Fibroblast of skin of left quadriceps (primary cell): ENCODE measurements at regions not wholly inside any gene's neighbourhood (a gene's known extent, or its start where the extent isn't known, plus 50 kb on each side); places are given as distances from the start of the nearest gene placed in this dataset.
A peak's percentile ranks its signal among the peaks of the same experiment; 100 is the strongest.

Experiments used
- DNase-seq, 2 experiments: peaks; one replicate each; pipeline ENCODE4 v3.0.0-alpha.2; 2013; ENCODE audit warnings: low read depth in 2 of 2

DNA sequence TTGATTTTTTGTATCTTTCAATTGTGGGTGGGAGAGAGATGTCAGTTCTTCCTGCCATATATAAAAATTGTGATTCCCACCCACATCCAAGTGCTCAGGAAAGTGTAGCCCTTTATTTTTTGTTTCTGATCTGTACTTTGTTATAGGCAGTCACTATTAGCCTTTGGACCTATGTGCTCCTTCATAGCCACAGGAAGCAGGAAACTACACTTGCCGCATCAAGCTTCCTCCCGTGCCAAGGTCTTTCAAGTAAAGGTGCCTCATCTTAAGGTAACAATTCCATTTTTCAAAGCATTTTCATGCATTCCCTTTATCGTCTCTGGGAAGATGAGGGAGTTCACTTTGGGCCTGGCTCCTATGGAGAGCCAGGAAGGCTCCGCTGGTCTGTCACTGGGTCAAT, 339.0 kb downstream of the DIRAS2 start:
- no peak for DNase-seq

DNA sequence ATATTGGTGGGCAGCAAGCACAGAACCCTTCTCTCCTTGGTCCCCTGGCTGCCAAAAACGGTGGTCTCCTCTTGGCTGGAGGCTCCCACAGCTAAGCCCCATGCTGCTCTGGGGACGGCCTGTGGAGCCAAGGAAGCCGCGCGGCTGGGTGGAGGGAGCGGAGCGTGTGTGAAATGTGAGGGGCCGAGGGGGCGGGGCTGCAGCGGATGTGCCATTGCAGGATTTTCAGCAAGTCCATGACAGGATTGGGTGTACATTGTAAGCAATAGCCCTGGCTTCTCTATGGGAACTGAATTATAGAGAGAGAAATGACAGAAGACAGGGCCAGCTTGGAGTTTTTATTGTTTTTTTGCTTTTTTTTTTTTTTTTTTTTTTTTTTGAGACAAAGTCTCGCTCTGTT, 336.5 kb downstream of the DIRAS2 start:
- DNase-seq: no peak

DNA sequence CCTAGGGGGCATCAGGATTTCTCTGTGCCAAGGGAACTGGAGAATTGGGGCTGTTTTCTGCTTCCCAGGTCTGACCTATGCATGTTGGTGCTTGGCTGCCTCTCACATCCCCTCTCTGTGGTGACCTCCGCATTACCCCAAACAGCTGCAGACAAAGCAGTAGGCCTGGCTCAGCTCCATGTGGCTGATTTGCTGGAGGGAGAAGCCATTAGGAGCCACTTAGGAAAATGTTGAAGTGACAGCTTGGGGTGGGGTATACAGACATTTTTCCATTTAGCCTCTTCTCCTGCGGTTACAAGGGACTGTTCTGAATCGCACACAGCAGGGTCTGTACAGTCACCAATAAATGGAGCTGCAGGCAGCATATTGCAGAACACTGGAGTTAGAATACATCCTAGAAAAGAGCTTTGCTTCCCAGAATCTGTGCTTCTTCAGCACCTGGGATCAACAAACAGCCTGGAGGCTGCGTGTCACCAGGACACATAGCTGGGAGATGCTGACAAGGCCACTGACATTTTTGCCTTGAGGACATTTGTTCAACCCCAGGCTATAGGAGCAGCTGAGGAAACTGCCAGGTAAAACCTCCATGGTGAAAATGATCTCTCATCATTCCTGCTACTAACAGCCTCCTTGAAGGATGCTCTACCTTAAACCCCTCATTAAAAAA, 335.3 kb downstream of the DIRAS2 start:
- DNase-seq: no peak

DNA sequence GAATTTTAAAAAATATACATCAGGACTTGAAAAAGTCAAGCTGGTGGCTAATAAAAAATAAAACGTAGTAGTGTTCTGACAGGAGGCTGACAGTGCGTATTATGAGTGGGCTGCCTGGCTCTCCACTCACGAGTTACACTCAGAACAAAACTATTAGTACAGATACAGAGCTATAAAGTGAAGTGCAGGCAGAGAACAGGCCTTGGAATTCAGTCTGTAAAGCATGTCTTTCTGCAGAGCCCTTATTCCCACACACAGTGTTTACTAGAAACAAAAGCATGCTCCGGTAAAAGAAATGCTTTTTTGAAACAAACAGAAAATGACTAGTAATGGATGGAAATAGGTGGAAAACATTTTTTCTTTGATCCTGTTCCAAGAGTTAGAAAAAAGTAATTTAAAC, 334.7 kb downstream of the DIRAS2 start:
- no peak for DNase-seq

DNA sequence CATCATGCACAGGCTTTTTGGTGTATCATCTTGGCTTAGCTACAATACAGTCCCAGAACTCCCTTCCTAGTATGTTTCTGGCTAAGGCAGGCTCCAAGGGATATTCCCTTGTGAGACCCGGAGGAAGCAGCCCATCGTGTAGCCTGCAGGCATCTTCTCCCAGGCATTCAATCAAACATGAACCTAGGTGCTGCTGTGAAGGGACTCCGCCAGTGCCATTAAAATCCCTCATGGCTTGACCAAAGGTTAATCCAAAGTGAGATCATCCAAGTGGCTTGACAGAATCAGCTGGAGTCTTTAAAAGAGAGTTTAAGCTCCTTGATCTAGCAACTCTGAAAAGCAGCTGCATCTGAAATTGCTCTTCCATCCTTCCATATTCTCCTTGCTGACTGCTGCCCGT, 333.9 kb downstream of the DIRAS2 start:
- no peak for DNase-seq

DNA sequence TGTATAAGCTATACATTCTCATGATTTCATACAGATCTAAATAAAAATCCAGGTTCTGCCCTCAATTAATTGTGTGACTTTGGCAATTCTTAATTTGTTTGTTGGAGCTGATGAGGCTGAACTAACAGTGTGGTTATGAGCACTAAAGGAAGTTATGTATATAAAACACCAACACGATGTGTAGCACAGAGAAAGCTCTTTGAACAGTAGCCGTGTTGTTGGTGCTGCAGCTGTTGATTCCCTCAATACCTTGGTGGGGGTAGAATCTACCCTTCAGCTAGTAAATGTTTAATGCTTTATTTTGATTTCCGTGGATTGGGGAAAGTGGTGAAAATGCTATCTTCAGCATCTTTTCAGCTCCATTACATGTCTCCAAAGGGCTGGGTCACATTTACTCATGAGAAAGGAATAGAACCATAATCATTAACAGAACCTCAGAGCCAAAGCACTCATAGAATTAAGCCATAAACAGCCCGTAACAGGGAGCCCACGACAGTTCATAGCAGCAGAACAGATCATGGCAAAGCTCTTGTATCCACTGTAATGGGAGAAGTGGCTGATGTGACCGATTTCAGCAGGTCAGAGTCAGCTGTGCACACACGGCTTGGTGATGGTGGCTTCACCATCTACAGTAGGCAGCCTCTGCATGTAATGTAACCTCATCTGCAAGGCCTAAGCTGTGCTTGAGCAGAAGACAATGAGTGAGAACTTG, 332.7 kb downstream of the DIRAS2 start:
- DNase-seq: no peak

DNA sequence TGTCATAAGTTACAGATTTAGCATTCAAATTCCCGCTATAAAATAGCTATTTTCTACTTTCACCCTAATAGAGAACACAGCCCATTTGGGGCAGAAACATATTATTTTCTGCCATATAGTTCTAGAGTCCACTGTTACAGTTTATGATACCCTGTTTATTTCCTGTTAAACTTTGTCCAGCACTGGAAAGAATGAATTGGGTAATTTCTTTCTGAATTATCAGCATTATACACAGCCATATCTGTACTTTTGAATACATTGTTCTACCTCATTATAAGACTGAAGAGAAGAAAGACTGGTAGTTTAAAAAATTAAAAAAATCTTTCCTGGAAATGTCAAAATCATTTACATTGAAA, 332.1 kb downstream of the DIRAS2 start:
- no peak for DNase-seq

DNA sequence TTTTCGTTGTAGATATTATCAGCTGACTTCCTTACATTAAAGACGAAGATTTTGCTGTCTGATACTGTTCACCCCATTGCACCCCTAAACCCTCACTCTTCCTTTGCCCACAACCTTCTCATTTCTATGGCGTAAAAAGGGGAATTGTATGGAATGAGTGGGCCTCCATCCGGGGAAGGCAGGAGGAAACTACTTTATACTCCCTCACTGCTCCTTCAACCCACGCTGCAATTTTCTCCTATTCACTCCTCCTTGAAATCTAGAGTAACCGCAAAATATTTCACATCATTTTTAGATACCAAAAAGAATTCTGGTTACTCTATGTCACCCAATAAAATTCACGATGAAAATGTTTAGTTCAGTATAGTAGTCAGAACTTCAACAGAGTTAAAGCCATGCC, 330.8 kb downstream of the DIRAS2 start:
- no peak for DNase-seq

DNA sequence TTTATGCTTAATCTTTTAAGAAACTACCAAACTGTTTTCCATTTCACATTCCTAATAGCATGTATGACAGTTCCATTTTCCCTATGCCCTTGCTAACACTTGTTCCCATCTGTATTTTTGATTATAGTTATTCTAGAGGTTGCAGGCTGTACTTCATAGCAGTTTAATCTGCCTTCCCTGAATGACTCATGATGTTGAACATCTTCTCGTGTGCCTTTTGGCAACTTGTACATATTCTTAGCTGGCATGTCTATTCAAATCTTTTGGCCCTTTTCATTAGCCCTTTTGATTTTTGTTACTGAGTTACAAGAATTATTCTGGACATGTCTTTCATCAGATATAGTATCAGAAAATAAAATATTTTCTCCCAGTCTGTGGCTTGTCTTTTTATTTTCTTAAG, 320.3 kb downstream of the DIRAS2 start:
- DNase-seq: no peak

DNA sequence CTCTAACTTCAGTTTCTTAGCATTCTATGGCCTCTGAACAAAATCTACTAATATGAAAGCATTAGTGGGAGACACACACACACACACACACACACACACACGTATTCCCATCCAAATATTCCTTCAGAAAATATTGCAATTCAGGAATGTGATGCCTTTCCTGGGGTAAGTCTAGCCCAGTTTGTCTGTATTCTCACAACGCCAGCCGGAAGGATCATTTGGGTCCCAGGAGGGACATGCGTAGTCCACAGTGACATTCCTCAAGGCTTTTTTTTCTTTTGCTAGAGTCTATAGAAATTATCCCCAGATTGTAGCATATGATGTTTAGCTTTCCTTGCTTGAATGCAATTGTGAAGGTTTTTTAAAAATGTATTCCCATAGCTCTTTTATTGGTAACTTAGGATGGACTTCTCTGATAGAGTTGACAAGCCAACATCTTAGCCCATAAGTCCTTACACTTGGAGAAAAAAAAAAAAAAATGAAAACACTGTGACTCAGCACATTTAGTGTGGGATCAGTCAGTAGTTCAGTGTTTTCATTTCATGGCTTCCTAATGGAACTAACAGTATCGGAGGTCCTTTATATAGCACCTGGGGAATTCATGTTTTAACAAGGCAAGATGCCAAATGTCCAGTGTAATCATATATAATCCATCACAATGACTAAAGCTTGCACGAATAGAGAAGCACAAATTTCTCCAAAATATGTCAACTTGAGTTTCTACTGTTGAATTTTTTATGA, 316.5 kb downstream of the DIRAS2 start:
- peak in 1 of 2 experiments; percentile 25 for DNase-seq

DNA sequence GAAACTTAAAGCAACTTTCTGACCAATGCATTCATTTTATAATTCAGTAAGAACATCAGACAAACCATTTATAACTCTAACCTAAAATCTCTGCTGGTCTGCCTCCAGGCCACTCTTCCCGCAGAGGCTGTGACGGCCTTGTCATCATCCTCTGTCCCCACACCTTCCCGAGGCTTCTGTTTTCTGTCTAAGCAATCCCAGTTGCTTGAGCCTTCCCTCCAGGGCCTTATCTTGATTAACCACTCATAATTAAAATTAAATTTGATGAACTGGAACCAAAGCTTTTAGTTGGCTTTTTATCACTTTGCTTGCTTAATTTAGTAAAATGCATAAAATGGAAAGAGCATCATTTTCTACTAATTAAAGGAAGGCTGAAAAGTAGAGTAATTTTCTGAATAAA, 312.4 kb downstream of the DIRAS2 start:
- DNase-seq: no peak

DNA sequence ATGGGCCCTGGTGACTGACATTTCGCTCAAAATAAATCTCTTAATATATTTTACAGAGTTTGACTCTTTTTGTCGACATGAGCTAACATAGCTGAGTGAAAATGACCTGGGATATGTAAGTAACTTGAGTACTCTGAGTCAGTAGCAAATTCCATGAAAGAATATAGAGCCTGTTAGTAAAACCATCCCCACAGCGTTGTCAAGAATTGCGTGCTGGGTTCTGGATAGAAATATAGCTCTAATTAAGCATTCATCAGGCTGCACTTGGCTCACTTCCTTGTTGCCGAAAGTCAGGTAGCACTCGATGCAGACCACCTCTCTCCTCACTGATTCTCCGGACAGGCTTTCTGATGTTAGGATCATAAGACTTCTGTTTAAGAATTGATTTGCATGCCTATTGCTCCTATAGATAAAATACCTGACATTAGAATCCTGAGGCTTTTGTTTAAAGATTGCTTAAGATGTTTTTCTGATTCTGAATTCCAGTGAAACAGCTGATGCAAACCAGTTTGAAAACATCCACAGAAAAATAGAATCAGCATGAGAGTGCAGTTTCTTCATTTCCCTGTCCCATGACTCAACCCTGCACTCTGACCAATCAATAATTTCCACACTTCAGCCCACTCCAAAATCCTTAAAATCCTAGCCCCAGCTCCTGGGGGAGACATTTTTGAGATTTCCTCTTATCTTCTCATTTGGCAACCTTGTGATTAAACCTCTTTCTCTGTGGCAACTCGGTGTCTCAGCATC, 310.6 kb downstream of the DIRAS2 start:
- peak; percentile 55 to 58 for DNase-seq

DNA sequence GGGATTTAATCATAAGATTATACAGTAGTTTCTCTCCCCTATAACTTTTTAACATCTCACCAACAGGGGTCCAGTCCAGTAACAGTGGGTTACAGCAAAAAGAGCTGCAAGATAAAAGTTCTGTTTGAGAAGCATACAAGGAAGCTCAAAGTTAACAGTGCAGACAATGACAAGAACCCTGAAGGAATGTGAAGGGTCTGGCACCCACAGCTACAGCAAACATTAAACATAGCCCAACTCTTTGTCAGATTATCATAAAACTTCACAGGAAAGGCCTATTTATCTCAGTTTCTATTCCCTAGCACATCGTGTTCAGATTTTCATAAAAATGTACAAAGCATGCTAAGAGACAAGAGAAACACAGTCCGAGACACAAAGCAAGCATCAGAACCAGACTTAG, 309.4 kb downstream of the DIRAS2 start:
- no peak for DNase-seq

DNA sequence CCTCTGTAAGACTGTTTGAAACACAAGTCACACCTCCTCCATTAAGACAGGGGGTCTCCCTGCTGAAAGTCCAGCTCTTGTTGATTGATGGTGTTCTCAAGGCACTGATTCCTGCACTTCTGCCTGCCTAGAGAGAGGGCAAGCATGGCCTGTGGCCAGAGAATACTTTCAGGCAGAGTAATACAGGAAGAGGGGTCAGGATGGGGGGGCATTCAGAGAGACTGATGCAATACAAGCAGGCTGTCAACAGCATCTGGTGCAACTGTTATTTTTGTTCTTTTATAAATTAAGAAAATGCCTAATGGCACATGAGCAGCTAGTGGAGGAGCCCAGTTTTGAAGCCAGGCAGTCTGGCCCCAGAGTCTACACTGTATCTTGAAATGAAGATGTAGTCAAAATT, 302.2 kb downstream of the DIRAS2 start:
- DNase-seq: peak; percentile 51 to 53

DNA sequence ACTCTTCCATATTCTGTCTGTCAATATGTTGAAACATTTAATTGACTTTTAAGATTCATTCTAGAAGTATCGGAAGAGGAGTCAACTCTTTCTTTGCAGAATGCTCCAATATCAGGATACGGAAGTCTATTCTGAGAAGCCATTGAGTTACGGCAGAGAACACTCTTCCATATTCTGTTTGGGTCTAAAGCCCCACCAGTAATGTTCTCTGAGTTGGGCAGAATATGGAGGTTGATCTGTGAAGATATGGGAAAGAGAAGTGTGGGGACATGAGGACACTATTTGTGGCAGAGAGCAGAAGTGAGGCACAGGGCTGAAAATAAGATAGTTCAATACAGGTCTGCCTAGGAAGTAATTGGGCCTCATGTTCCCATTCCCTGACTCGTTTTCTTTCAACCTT, 300.0 kb downstream of the DIRAS2 start:
- DNase-seq: no peak

DNA sequence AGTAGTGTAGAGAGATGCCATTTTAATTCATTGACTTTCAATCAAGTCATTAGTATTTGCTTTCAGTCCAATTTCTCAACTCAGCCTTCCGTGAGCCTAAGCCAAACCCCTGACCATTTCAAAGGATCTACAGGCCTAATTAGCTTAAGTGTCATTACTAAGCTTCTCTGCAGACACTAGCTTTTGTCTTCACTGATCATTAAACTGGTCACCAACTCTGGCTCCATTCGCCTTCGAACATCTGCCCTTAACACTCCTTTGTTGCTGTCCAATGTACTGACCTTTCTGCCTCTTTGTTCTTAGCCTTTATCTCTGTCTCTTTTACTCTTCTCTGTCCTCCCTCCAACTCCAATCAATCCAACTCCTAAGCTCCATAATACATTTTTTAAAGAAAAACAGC, 299.3 kb downstream of the DIRAS2 start:
- DNase-seq: no peak

DNA sequence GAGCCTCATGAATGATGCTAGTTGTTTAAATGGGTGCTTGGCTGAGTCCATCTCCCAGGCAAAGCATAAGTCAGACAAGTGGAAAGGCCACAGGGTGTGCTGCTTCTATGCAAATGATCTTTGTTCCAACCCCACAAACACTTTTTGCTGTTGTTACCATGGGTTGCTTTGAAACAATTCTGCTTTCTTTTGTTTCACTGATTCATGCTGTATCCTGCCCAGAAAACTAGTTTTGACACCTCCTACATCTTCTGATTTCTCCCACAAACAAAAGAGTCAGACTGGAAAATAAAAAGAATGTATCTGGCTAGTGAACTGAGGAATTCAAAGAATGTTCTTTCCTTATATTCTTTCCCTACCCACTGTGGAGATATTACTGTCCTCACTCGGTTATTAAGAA, 298.6 kb downstream of the DIRAS2 start:
- DNase-seq: no peak

DNA sequence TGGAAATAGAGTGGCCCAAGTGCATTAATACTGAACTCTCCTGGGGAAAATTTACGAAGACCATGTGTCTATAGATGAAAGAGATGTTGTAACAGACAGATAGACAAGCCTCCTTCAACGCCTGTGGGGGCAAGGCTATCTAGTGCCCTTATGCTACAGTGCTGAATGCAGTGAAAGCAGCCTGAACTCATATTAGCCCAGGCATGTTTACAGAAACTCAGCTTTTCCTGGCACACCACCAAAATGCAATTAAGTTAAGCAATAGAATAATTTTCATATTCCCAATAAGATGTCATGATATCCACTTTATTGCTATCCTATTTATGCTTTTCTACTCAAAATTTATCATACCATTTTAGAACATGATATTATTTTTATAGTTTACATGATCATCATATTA, 277.0 kb downstream of the DIRAS2 start:
- no peak for DNase-seq

DNA sequence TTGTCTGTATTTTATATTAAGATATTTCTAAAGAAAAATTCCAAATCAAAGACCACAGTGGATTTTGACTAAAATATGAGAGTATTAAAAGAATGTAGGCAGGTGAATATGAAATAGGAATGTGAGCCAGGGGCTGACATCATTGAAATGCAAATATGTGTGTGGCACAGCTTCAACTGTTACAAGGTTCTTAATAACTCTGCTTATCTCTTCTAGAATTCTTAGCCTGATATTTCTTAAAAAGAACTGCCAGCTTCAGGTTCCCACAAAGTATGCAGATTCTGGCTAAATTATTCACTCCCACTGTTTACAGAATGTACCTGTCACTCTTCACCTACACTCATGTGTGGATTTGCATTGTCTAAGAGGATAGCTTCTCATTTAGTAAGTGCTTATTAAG, 274.4 kb downstream of the DIRAS2 start:
- no peak for DNase-seq

DNA sequence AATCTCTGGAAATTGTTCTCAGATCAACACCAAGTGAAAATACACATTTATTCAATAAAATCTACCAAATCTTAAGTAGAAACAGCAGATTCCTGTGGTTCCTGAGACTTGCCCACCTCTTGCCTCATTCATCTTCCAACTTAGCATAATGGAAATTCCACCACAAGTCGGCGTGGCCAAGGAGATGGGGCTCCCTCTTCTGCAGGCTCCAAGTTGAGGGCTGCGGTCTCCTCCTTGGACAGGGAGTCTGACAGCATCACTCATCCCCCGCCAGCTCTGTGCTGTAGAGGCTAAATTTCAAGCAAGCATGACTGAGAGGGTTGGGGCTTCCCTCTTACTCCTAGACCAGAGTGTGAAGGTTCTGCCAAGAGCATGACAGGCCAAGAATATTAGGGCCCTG, 273.7 kb downstream of the DIRAS2 start:
- no peak for DNase-seq

DNA sequence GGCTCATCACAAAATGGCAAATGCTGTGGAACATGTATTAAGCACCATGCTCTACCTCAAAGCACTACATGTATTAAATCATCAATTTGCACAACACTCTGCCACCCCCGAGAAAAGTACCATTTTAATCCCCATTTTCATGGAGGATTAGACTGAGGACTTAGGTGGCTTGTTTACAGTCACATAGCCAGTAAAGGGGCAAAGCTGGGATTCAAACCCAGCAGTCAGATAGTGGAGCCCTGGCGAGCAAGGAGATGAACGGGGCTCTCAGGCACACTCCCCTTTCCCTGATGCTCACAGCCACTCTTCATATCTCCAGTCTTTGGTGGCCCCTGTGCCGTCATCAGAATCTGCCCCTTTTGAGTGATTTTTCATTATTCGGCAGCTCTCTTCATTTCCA, 262.9 kb downstream of the DIRAS2 start:
- no peak for DNase-seq

DNA sequence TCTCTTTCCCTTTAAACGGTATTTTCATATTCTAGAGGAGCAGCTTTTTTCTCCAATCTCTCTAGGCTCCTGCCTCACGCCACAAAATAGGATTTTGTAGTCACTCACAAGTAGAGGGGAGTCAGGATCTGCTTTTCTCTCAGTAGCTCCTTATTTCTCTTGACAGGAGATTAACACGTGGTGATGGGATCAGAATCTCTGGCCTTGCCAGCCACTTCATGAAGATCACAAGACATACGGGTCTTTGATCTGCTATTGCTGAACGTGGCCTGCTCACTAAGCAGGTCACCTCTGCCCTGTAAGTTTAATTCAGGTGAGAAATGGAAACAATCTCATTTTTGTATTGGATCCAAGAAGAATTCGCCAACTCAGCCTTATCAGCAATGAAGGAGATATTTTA, 257.5 kb downstream of the DIRAS2 start:
- no peak for DNase-seq
